Thyroid gland (tissue), 4 donors: ENCODE measurements at regions not wholly inside any gene's neighbourhood (a gene's known extent, or its start where the extent isn't known, plus 50 kb on each side); places are given as distances from the start of the nearest gene placed in this dataset.

Experiments used
- POLR2A ChIP-seq, 2 donors: fragments of 450-650 bp; IDR thresholded peaks; one replicate each; pipeline ENCODE4 v1.6.1; 2017; ENCODE audit warnings: antibody characterized with exemption in 2 of 2, mild to moderate bottlenecking in 2 of 2, moderate library complexity in 1 of 2
- TF ChIP-seq, protein P1 (sequence below), 6 experiments: fragments of 200-600 bp in 3 of 6; fragments of 450-650 bp in 3 of 6; sonication (generic) in 3 of 6; IDR thresholded peaks; one replicate each; pipeline ENCODE4 v1.5.1; 2016 to 2019; ENCODE audit warnings: antibody characterized with exemption in 6 of 6, mild to moderate bottlenecking in 2 of 6, inconsistent platforms in 1 of 6, moderate library complexity in 1 of 6

DNA sequence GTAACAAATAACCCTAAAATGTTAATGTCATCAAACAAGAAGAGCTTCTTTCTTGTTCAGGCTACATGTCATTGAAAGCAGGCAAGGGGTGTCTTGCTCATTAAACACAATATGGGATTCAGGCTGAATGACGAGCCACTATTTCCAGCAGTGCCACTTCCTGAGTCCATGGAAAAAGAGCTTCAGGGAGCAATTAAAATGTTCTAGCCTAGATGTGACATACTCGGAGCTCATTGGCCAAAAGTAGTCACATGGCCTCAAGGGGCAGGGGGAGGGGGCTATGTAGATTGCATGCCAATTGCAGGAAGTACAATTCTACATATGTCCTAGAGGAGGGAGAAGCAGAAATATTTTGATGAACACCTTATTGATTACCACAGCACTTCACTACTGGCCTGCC, 685.3 kb upstream of the ADGRL2 start:
- TF ChIP-seq, protein P1, sequence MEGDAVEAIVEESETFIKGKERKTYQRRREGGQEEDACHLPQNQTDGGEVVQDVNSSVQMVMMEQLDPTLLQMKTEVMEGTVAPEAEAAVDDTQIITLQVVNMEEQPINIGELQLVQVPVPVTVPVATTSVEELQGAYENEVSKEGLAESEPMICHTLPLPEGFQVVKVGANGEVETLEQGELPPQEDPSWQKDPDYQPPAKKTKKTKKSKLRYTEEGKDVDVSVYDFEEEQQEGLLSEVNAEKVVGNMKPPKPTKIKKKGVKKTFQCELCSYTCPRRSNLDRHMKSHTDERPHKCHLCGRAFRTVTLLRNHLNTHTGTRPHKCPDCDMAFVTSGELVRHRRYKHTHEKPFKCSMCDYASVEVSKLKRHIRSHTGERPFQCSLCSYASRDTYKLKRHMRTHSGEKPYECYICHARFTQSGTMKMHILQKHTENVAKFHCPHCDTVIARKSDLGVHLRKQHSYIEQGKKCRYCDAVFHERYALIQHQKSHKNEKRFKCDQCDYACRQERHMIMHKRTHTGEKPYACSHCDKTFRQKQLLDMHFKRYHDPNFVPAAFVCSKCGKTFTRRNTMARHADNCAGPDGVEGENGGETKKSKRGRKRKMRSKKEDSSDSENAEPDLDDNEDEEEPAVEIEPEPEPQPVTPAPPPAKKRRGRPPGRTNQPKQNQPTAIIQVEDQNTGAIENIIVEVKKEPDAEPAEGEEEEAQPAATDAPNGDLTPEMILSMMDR (IDR thresholded peaks at IDR 0.05): no peak
- no peak for TF ChIP-seq POLR2A (IDR thresholded peaks at IDR 0.05)
